HG02623 (cell line): ENCODE measurements at regions not wholly inside any gene's neighbourhood (a gene's known extent, or its start where the extent isn't known, plus 50 kb on each side); places are given as distances from the start of the nearest gene placed in this dataset.

Experiments used
- ATAC-seq: cut with Tn5 transposase; IDR thresholded peaks from one replicate; pipeline ENCODE4 v1.9.1; 2021; ENCODE audit warnings: moderate library complexity; ENCODE audit not compliant: unreplicated experiment

DNA sequence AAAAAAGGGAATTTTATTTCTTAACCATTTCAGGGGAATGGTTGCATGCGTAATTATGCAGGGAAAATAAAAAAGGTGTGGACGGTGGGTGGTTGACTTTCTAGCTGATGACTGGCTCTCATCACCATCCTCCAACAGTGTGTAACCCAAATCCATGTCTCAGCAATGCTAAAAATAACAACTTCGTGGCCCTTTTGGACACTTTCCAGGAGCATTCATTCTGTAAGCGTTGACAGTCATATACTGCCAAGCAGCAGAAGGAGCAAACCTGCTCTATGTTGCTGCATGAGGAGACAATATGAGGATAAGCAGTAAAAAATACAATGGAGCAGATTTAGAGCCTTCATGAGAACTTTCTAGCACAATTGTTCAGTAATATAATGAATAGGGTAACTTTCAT lies 189.1 kb downstream of the ANXA2 start:
- no peak for ATAC-seq

- ATAC-seq: no peak
Measured at GRCh38 chr15:60212536-60212935, 185.2 kb downstream of the ANXA2 start.

GRCh38 chr15:60213377-60214000 lies 184.3 kb downstream of the ANXA2 start:
- no peak for ATAC-seq

GRCh38 chr15:60214201-60214600 lies 183.6 kb downstream of the ANXA2 start:
- ATAC-seq: no peak

DNA sequence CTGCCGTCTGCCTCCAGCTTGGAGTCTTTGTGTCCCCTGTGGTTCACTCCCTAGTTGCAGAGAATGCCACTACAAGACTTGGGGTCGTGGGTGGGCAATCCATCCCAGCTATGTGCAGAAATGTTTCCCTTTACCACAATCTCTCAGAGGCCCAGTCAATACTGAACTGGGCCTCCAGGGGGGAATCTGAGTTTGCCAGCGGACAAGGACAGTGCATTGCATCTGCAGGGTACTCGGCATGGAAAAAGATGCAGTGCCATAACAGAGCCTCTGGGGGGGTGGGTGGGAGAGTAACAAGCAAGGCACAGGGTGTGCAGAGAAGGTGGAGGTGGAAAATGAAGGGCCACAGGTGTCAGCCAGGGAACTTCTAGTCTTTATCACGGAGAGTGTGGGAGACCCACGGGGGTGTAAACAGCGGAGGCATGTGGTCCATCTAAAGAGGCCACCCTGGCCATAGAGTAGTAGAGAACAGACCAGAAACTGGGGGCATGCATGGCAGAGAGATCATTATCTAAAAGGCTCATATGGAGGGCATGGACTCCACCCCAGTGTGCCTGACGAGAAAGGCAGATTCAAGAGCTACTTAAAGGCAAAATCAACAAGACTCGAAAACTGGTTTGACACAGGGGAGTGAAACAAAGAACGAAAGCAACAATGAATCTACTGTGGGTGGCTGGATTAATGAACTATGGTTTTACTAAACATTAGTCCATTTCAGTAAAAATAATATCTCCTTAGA lies 182.4 kb downstream of the ANXA2 start:
- no peak for ATAC-seq

- ATAC-seq: no peak
Measured at GRCh38 chr15:60217161-60217560, 180.6 kb downstream of the ANXA2 start.

DNA sequence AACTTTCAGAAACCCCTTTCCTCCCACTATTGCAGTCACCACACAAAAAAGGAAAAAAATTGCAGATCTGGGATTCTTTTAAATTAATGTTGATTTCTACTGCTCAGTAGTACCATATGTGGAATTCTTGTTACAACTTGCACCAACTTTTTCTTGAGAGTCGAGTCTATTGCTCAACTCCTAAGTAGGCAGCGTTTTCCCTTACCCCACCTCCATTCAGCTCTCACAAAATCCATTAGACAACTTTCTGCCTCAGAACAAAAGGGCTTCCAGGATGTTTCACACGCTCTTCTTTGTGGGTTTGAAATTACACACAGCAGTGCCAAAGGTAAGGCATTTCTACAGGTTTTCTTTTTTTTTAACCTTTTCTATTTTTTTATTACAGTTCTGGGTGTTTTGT lies 179.5 kb downstream of the ANXA2 start:
- ATAC-seq: no peak

- ATAC-seq: no peak
Measured at GRCh38 chr15:60219866-60220265, 177.9 kb downstream of the ANXA2 start.

GRCh38 chr15:60221356-60221755 lies 176.4 kb downstream of the ANXA2 start:
- ATAC-seq: no peak

GRCh38 chr15:60222404-60222803 lies 175.4 kb downstream of the ANXA2 start:
- ATAC-seq: no peak

DNA sequence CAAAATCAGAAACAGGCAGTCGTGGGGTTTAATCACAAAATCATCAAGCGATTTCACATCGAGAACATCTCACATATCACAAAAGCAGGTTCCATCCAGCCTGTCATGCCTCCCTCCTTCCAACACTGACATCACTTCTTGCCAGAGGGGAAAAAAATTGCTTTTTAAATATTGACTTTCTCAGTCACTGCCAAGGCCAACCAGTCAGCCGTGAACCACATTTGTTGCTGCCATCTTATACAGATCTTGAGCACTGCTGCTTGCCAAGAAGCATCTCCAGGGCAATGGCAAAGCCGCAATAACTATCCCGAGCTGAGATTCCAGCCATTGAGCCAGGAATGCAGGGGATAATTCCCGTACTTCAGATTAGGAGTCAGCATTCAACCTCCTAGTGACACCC lies 174.6 kb downstream of the ANXA2 start:
- ATAC-seq: no peak

DNA sequence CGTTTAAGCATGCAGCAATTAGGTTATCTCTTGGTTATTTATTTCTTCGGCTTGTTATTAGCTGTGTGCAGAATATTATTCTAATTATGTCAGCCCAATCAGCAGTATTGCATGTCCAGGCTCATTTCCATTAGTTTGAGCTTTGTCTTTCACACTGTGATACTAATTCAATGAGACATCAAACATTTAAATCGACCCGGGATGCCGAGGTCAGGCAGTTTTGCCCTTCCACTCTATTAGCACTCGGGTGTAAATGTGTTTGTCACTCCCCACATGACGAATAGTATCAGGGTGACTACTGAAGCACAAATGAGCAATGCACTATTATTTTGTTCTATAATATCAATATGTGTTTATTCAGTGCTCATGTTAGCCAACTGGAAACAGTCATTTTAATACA lies 170.9 kb downstream of the ANXA2 start:
- no peak for ATAC-seq

DNA sequence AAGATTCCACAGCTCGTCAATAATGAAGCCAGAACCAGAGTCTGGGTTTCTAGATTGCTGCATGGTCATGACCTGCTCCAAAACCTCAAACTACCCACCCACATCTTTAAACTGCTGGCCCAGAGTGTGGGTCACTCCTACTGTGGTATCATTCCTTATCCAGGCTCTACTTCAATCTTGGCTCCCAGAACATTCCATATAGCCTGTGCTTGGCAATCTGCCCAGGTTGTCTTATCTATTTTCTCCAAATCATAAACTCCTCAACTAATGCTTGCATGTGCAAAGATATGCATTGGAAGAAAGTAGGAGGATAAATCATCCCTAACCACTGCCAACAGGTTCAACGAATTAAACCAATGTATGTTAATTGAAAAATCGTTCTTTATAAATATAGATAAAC lies 169.7 kb downstream of the ANXA2 start:
- no peak for ATAC-seq

GRCh38 chr15:60228619-60229018 lies 169.2 kb downstream of the ANXA2 start:
- ATAC-seq: no peak

- no peak for ATAC-seq
Measured at GRCh38 chr15:60235951-60236710, 161.7 kb downstream of the ANXA2 start.

DNA sequence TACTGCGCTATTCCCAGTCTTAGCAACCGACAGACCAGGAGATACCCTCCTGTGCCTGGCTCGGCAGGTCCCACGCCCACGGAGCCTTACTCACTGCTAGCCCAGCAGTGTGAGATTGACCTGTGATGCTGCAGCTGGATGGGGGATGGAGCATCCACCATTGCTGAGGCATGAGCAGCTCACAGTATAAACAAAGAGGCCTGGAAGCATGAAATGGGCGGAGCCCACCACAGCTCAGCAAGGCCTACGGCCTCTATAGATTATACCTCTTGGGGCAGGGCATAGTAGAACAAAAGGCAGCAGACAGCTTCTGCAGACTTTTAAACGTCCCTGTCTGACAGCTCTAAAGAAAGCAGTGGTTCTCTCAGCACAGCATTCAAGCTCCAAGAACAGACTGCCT lies 160.3 kb downstream of the ANXA2 start:
- no peak for ATAC-seq

DNA sequence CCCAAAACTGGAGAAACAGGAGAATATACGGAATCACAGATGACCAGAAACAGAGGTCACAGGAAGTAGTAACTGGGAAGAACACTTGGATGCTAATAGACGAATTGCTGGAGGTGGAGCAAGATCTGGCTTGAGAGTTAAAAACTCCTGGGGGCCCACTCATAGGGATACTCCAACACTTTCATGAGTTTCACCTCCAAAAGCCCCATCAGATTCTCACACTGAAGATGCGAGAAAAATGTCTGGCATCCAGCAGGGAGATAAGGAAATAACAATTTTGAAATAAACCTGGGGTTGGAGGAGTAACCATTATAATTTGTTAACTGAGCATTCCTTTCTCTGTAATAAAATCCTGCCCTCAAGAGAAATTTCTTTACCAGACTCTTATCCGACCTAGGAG lies 154.0 kb downstream of the ANXA2 start:
- no peak for ATAC-seq

DNA sequence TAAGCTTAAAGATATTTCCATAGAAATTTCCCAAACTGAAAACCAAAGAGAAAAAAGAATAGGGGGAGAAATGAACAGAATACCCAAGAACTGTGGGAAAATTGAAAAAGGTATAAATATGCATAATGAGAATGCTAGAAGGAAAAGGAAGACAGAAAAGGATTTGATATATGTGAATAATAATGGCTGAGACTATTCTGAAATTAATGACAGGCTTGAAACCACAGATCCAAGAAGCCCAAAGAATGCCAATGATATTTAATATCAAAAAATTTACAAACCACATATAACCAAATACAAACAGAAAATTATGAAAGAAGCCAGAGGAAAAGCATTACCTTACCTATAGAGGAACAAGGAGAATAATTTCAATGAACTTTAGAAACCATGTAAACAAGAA lies 153.0 kb downstream of the ANXA2 start:
- no peak for ATAC-seq

GRCh38 chr15:60250316-60250715 lies 147.5 kb downstream of the ANXA2 start:
- ATAC-seq: no peak

DNA sequence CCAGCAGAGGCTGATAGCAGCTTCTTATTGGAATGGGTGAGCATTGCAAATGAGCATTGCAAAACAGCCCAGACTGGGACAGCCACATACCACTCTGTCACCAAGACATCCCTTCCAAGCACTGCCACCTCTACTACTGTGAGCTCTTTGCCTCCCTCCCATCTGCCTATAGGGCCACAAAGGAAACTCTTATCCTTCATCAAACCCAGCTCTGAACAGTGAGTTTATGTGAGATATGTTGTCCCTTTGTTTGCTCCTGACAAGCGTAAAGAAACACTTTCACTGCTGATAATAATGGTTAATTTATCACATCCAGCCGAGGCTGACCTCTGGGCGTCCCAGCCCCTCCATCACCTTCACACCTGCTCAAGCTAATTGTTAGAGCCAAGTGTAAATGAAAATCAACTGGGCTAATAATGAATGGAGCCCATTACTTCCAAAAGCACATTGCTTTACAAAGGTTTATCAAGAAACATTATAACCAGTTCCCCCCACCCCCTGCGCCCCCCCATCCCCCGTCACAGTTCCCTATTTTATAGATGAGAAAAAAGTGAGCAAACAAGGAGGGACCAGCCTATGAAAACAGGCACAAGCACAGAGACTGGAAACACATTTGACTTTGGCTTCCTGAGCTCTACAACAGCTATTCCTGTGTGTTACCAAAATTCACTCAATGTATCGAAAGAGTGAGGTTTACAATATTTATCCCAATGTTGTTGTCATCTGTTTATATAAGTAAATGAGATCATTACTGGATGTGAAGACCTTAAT lies 146.3 kb downstream of the ANXA2 start:
- ATAC-seq: no peak

- no peak for ATAC-seq
Measured at GRCh38 chr15:60254416-60254815, 143.4 kb downstream of the ANXA2 start.
